Upper lobe of right lung (tissue), 1 donor: ENCODE measurements at regions not wholly inside any gene's neighbourhood (a gene's known extent, or its start where the extent isn't known, plus 50 kb on each side); places are given as distances from the start of the nearest gene placed in this dataset.
"Not testable (repeated sequence)": the region's sequence is repeated elsewhere in the genome, so short reads cannot be mapped to it uniquely, and the experiment has no call there.

Experiments used
- ATAC-seq: fragments of 200-7000 bp; cut with Tn5 transposase; one replicate; pipeline ENCODE4 v1.9.1; 2020; ENCODE audit warnings: mild to moderate bottlenecking, moderate library complexity
- DNase-seq: peaks from one replicate; pipeline ENCODE4 v3.0.0-alpha.2; 2020
- H3K27ac ChIP-seq: fragments of 200-600 bp; one replicate; pipeline ENCODE4 v1.8.0; 2022
- H3K27me3 ChIP-seq: fragments of 200-600 bp; one replicate; pipeline ENCODE4 v1.8.0; 2022; ENCODE audit warnings: mild to moderate bottlenecking
- H3K36me3 ChIP-seq: fragments of 200-600 bp; one replicate; pipeline ENCODE4 v1.8.0; 2022
- H3K4me1 ChIP-seq: fragments of 200-600 bp; one replicate; pipeline ENCODE4 v1.8.0; 2022
- H3K4me3 ChIP-seq: fragments of 200-600 bp; one replicate; pipeline ENCODE4 v1.8.0; 2022; ENCODE audit warnings: mild to moderate bottlenecking
- H3K9me3 ChIP-seq: fragments of 200-600 bp; one replicate; pipeline ENCODE4 v1.8.0; 2022
- intact Hi-C: fragments of 100-400 bp; cut with DNase I; formaldehyde crosslinking; loops from one replicate; pipeline ENCODE4 v1.11.0; 2022
- TF ChIP-seq, protein P1 (sequence below): fragments of 200-600 bp; IDR thresholded peaks from one replicate; pipeline ENCODE4 v1.8.0; 2022; ENCODE audit warnings: antibody characterized with exemption
- donor health status: DM: no; HTN: yes; CAD: no; lungs with severe emphysema.

DNA sequence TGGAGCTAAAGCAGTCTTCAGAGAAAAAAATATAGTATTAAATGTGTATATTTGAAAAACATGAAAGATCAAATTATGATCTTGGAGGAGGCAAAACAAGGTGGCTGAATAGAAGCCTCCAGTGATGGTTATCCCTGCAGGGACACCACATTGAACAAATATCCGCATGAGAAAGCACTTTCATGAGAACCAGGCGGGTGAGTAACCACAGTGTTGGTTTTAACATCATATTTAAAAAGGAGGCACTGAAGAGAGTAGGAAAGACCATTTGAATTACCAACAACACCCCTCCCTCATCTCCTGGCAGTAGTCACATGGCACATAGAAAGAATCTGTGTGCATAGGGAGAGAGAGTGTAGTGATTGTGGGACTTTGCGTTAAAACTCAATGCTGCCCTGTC, 759.6 kb upstream of the NRXN1 start:
- H3K27me3 ChIP-seq, result no peaks in the 10 kb centered on the region
- H3K4me1 ChIP-seq, result no peaks in the 10 kb centered on the region
- no peaks in the 10 kb centered on the region for H3K36me3 ChIP-seq
- ATAC-seq (no peak), DNase-seq (no peak)
- no peak overlapping the region for H3K4me3 ChIP-seq
- TF ChIP-seq, protein P1, sequence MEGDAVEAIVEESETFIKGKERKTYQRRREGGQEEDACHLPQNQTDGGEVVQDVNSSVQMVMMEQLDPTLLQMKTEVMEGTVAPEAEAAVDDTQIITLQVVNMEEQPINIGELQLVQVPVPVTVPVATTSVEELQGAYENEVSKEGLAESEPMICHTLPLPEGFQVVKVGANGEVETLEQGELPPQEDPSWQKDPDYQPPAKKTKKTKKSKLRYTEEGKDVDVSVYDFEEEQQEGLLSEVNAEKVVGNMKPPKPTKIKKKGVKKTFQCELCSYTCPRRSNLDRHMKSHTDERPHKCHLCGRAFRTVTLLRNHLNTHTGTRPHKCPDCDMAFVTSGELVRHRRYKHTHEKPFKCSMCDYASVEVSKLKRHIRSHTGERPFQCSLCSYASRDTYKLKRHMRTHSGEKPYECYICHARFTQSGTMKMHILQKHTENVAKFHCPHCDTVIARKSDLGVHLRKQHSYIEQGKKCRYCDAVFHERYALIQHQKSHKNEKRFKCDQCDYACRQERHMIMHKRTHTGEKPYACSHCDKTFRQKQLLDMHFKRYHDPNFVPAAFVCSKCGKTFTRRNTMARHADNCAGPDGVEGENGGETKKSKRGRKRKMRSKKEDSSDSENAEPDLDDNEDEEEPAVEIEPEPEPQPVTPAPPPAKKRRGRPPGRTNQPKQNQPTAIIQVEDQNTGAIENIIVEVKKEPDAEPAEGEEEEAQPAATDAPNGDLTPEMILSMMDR, result no peak
- H3K9me3 ChIP-seq, result no peaks in the 10 kb centered on the region
- no peak overlapping the region for H3K27ac ChIP-seq
- intact Hi-C loops, result no loop called here

DNA sequence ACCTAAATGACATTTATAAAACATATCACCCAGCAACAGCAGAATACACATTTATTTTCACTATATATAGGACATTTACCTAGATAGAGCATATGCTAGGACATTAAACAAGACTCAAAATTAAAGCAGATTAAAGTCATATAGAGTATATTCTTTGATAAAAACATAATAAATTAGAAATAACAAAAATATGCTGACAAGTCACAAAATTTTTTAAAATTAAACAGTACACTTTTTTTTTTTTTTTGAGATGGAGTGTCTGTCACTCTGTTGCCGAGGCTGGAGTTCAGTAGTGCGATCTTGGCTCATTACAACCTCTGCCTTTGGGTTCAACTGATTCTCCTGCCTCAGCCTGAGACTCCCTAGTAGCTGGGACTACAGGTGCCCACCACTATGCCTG, 758.9 kb upstream of the NRXN1 start:
- DNase-seq (no peak), ATAC-seq (no peak)
- H3K4me3 ChIP-seq, result no peak overlapping the region
- no peaks in the 10 kb centered on the region for H3K4me1 ChIP-seq
- H3K36me3 ChIP-seq, result no peaks in the 10 kb centered on the region
- intact Hi-C loops, result no loop called here
- H3K27ac ChIP-seq, result no peak overlapping the region
- no peaks in the 10 kb centered on the region for H3K27me3 ChIP-seq
- no peaks in the 10 kb centered on the region for H3K9me3 ChIP-seq
- TF ChIP-seq, protein P1, result no peak

DNA sequence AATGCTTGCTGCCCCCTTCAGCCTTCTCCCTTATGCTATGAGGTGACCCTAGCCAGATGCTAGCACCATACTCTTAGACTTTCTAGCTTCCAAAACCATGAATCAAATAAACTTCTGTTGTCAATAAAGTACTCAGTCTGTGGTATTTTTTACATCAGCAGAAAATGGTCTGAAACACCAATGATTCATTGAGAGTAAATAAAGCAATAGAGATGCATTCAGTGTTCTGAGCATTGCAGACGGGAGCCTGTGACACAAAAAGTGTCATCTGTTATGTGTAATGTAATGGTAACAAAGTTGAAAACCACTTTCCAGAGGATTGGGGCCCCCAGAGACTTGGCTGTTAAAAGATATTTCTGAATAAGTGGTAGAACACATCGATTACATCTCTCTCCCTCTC, 758.0 kb upstream of the NRXN1 start:
- Histone ChIP-seq H3K4me3 (no peak overlapping the region), H3K36me3 (no peaks in the 10 kb centered on the region), H3K27me3 (no peaks in the 10 kb centered on the region), H3K9me3 (no peaks in the 10 kb centered on the region), H3K27ac (no peak overlapping the region), H3K4me1 (no peaks in the 10 kb centered on the region)
- ATAC-seq (no peak), DNase-seq (no peak)
- TF ChIP-seq, protein P1, result no peak
- intact Hi-C loops, result no loop called here

DNA sequence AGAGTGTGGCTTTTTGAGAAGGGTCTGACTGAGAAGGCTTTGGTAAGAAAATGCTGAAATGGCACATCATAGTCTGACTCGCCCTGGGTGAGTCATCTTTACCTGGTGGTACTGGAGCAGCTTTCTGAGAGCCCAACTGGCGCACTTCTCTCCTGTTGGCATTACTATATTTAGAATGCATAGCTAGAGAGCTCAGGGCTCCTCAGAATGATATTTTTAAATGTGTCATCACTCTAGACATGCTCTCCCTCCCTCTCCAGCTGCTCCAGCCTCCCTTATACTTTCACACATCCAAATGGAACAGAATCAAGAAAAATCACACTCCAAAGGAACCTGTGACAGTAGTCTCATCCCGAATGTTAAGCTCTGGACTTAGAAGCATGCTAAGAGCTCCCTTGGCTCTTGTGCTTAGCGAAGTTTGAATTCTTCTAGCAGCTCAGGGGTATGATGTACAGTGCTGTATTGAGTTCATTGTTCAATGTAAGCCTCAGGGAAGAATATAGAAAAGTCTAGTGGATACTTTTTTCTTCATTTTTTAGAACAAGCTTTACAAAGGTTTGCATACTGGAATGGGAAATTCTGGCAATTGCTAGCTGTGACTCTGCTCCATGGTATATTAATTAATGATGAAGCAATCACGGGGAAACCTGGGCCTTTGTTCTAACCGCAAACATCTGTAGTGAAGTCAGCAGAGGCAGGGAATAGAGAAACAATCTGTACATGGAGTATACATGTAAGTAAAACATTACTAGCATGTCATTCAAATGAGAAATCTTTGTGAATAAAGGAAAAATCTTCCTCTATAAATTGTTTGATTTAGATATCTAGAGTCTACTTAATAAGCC, 751.2 kb upstream of the NRXN1 start:
- no peak for DNase-seq
- ATAC-seq, result no peak

DNA sequence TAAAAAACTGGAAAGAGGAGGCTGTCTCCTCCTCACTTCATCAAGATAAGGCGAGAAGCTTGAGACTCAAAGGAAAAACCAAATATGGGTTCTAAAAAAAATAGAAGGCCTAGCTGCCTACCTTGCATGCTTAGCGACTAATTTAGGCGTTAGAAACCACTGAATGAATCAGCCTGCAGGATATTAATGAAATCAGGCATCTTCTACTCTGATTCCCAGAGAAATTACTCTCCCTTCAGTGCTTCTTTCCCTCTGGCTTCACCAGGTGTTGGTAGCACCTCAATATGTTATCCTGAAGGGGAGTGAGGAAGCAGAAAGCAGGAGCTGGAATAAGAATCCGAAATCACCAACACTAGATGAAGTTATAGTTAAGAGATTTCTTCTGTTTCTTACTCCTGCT, 749.8 kb upstream of the NRXN1 start:
- Histone ChIP-seq H3K4me3 (no peak overlapping the region), H3K9me3 (no peaks in the 10 kb centered on the region), H3K36me3 (no peaks in the 10 kb centered on the region), H3K4me1 (no peaks in the 10 kb centered on the region), H3K27me3 (no peaks in the 10 kb centered on the region), H3K27ac (no peak overlapping the region)
- ATAC-seq, result no peak
- intact Hi-C loops, result no loop called here
- DNase-seq, result no peak
- TF ChIP-seq, protein P1, result no peak

More for the DNA sequence above, 751.2 kb upstream of the NRXN1 start:
- H3K27ac ChIP-seq, result no peak overlapping the region
- H3K36me3 ChIP-seq, result no peaks in the 10 kb centered on the region
- no peak overlapping the region for H3K4me3 ChIP-seq
- intact Hi-C loops, result no loop called here
- no peaks in the 10 kb centered on the region for H3K27me3 ChIP-seq
- TF ChIP-seq, protein P1, result no peak
- no peaks in the 10 kb centered on the region for H3K9me3 ChIP-seq
- no peaks in the 10 kb centered on the region for H3K4me1 ChIP-seq

DNA sequence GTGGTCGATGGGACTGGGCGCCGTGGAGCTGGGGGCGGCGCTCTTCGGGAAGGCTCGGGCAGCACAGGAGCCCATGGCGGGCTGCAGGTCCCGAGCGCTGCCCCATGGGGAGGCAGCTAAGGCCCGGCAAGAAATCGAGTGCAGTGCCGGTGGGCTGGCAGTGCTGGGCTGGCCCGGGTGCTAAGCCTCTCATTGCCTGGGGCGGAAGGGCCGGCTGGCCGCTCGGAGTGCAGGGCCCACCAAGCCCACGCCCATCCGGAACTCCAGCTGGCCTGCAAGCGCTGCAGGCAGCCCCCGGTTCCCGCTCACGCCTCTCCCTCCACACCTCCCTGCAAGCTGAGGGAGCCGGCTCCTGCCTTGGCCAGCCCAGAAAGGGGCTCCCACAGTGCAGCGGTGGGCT, 748.4 kb upstream of the NRXN1 start:
- Histone ChIP-seq H3K4me3 (no peak overlapping the region), H3K9me3 (no peaks in the 10 kb centered on the region), H3K27ac (no peak overlapping the region), H3K4me1 (no peaks in the 10 kb centered on the region), H3K27me3 (no peaks in the 10 kb centered on the region), H3K36me3 (no peaks in the 10 kb centered on the region)
- ATAC-seq, result no peak
- intact Hi-C loops, result no loop called here
- no peak for DNase-seq
- TF ChIP-seq, protein P1, result no peak

DNA sequence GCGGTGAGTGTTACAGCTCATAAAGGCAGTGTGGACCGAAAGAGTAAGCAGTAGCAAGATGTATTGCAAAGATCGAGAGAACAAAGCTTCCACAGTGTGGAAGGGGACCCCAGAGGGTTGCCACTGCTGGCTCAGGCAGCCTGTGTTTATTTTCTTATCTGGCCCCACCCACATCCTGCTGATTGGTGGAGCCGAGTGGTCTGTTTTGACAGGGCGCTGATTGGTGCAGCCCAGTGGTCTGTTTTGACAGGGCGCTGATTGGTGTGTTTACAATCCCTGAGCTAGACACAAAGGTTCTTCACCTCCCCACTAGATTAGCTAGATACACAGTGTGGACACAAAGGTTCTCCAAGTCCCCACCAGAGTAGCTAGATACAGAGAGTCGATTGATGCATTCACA, 747.8 kb upstream of the NRXN1 start:
- intact Hi-C loops, ATAC-seq, H3K27ac ChIP-seq, H3K9me3 ChIP-seq, H3K27me3 ChIP-seq, DNase-seq, H3K4me3 ChIP-seq, H3K4me1 ChIP-seq, H3K36me3 ChIP-seq: not testable (repeated sequence)
